ENCODE measurements at regions not wholly inside any gene's neighbourhood (a gene's known extent, or its start where the extent isn't known, plus 50 kb on each side); places are given as distances from the start of the nearest gene placed in this dataset.

- no peaks in the 10 kb centered on the region for H3K27me3 ChIP-seq (replicated peaks; ENCODE audit: insufficient read depth)
- H3K9me3 ChIP-seq (ENCODE audit: low read depth): no peaks in the 10 kb centered on the region
- no peaks in the 10 kb centered on the region for H3K36me3 ChIP-seq (ENCODE audit: low read depth)
- WGBS, 2 experiments (ENCODE audit: low coverage in 1 of 2, low lambda C conversion rate in 2 of 2, missing lambda C conversion rate in 2 of 2): 60 to 64% methylated on average over 5 of the region's 5 CpGs
- in situ Hi-C loops (cut with MboI): no loop called here
- H3K27ac ChIP-seq: no peak overlapping the region
- no peak overlapping the region for H3K4me3 ChIP-seq
- H3K4me2 ChIP-seq (ENCODE audit: unreplicated experiment): no peak overlapping the region
- DNase-seq: no peak
- TF ChIP-seq EZH2 (IDR thresholded peaks at IDR 0.05; ENCODE audit: insufficient read depth, poor library complexity, severe bottlenecking) (no peak), EZH2phosphoT487 (IDR thresholded peaks at IDR 0.05; ENCODE audit: insufficient read depth, low read depth) (no peak)
- H3K79me2 ChIP-seq (ENCODE audit: insufficient read depth): no peaks in the 10 kb centered on the region
- no peaks in the 10 kb centered on the region for H3F3A ChIP-seq (ENCODE audit: insufficient read depth)
- H4K20me1 ChIP-seq (ENCODE audit: insufficient read depth): no peaks in the 10 kb centered on the region
- no peaks in the 10 kb centered on the region for H3K9me2 ChIP-seq (ENCODE audit: insufficient read depth)
- no peaks in the 10 kb centered on the region for H3K4me1 ChIP-seq (ENCODE audit: insufficient read depth)
- no peak overlapping the region for H2AFZ ChIP-seq
- no peak overlapping the region for H3K9ac ChIP-seq
Observed at GRCh38 chr3:65020281-65021160, 332.7 kb upstream of the ADAMTS9 start.

- in situ Hi-C loops (cut with MboI): no loop called here
- no peak for TF ChIP-seq EZH2 (IDR thresholded peaks at IDR 0.05; ENCODE audit: insufficient read depth, poor library complexity, severe bottlenecking)
- TF ChIP-seq EZH2phosphoT487 (IDR thresholded peaks at IDR 0.05; ENCODE audit: insufficient read depth, low read depth): no peak
- H3K27me3 ChIP-seq (replicated peaks; ENCODE audit: insufficient read depth): no peaks in the 10 kb centered on the region
- no peaks in the 10 kb centered on the region for H3K4me1 ChIP-seq (ENCODE audit: insufficient read depth)
- H3K9me2 ChIP-seq (ENCODE audit: insufficient read depth): no peaks in the 10 kb centered on the region
- H3K36me3 ChIP-seq (ENCODE audit: low read depth): no peaks in the 10 kb centered on the region
- H4K20me1 ChIP-seq (ENCODE audit: insufficient read depth): no peaks in the 10 kb centered on the region
- H3K27ac ChIP-seq: no peak overlapping the region
- no peak overlapping the region for H2AFZ ChIP-seq
- WGBS, 2 experiments (ENCODE audit: low coverage in 1 of 2, low lambda C conversion rate in 2 of 2, missing lambda C conversion rate in 2 of 2): 70 to 73% methylated on average over 9 of the region's 9 CpGs
- H3K79me2 ChIP-seq (ENCODE audit: insufficient read depth): no peaks in the 10 kb centered on the region
- no peak overlapping the region for H3K4me2 ChIP-seq (ENCODE audit: unreplicated experiment)
- DNase-seq: no peak
- no peak overlapping the region for H3K9ac ChIP-seq
- no peaks in the 10 kb centered on the region for H3K9me3 ChIP-seq (ENCODE audit: low read depth)
- H3F3A ChIP-seq (ENCODE audit: insufficient read depth): no peaks in the 10 kb centered on the region
- H3K4me3 ChIP-seq: no peak overlapping the region
Observed at GRCh38 chr3:65019443-65020055, 331.7 kb upstream of the ADAMTS9 start.

GRCh38 chr3:65018801-65019200, 331.0 kb upstream of the ADAMTS9 start:
- TF ChIP-seq EZH2 (IDR thresholded peaks at IDR 0.05; ENCODE audit: insufficient read depth, poor library complexity, severe bottlenecking): no peak
- H3K27ac ChIP-seq: no peak overlapping the region
- no peaks in the 10 kb centered on the region for H3K9me2 ChIP-seq (ENCODE audit: insufficient read depth)
- no peaks in the 10 kb centered on the region for H3F3A ChIP-seq (ENCODE audit: insufficient read depth)
- no peak overlapping the region for H2AFZ ChIP-seq
- H3K36me3 ChIP-seq (ENCODE audit: low read depth): no peaks in the 10 kb centered on the region
- DNase-seq: no peak
- no peaks in the 10 kb centered on the region for H3K4me1 ChIP-seq (ENCODE audit: insufficient read depth)
- H3K27me3 ChIP-seq (replicated peaks; ENCODE audit: insufficient read depth): no peaks in the 10 kb centered on the region
- H3K4me2 ChIP-seq (ENCODE audit: unreplicated experiment): no peak overlapping the region
- in situ Hi-C loops (cut with MboI): no loop called here
- no peaks in the 10 kb centered on the region for H3K9me3 ChIP-seq (ENCODE audit: low read depth)
- H3K79me2 ChIP-seq (ENCODE audit: insufficient read depth): no peaks in the 10 kb centered on the region
- H3K4me3 ChIP-seq: no peak overlapping the region
- H3K9ac ChIP-seq: no peak overlapping the region
- no peaks in the 10 kb centered on the region for H4K20me1 ChIP-seq (ENCODE audit: insufficient read depth)

- H4K20me1 ChIP-seq (ENCODE audit: insufficient read depth): no peaks in the 10 kb centered on the region
- no peak overlapping the region for H3K27ac ChIP-seq
- H3K4me2 ChIP-seq (ENCODE audit: unreplicated experiment): no peak overlapping the region
- no peak overlapping the region for H3K9ac ChIP-seq
- H3K4me3 ChIP-seq: no peak overlapping the region
- H3K36me3 ChIP-seq (ENCODE audit: low read depth): no peaks in the 10 kb centered on the region
- H2AFZ ChIP-seq: no peak overlapping the region
- no peaks in the 10 kb centered on the region for H3K9me2 ChIP-seq (ENCODE audit: insufficient read depth)
- no peaks in the 10 kb centered on the region for H3K27me3 ChIP-seq (replicated peaks; ENCODE audit: insufficient read depth)
- 88 to 95% methylated on average over 1 of the region's 1 CpG for WGBS, 2 experiments (ENCODE audit: low coverage in 1 of 2, low lambda C conversion rate in 2 of 2, missing lambda C conversion rate in 2 of 2)
- H3K4me1 ChIP-seq (ENCODE audit: insufficient read depth): no peaks in the 10 kb centered on the region
- no peak for DNase-seq
- no peaks in the 10 kb centered on the region for H3F3A ChIP-seq (ENCODE audit: insufficient read depth)
- no peaks in the 10 kb centered on the region for H3K9me3 ChIP-seq (ENCODE audit: low read depth)
- TF ChIP-seq EZH2 (IDR thresholded peaks at IDR 0.05; ENCODE audit: insufficient read depth, poor library complexity, severe bottlenecking) (no peak), EZH2phosphoT487 (IDR thresholded peaks at IDR 0.05; ENCODE audit: insufficient read depth, low read depth) (no peak)
- H3K79me2 ChIP-seq (ENCODE audit: insufficient read depth): no peaks in the 10 kb centered on the region
- in situ Hi-C loops (cut with MboI): no loop called here
Observed at GRCh38 chr3:65017359-65017758, 329.6 kb upstream of the ADAMTS9 start.
